DOHH2 (cell line): ENCODE measurements at regions not wholly inside any gene's neighbourhood (a gene's known extent, or its start where the extent isn't known, plus 50 kb on each side); places are given as distances from the start of the nearest gene placed in this dataset.
"Not testable (repeated sequence)": the region's sequence is repeated elsewhere in the genome, so short reads cannot be mapped to it uniquely, and the experiment has no call there.

Experiments
- H3F3A ChIP-seq: fragments of 200-600 bp; sonication (generic), shearing (Covaris generic); 2 replicates; pipeline ENCODE4 v1.6.0; 2016; ENCODE audit warnings: antibody characterized with exemption, mild to moderate bottlenecking; ENCODE audit not compliant: control insufficient read depth, insufficient read depth
- H3K27ac ChIP-seq: fragments of 200-600 bp; sonication (generic); 2 replicates; pipeline ENCODE4 v1.5.1; 2014; ENCODE audit warnings: low read depth, mild to moderate bottlenecking, low read length, moderate library complexity
- H3K27me3 ChIP-seq: fragments of 200-600 bp; sonication (generic); 2 replicates; pipeline ENCODE4 v1.6.1; 2014; ENCODE audit warnings: mild to moderate bottlenecking, low read length, mixed read lengths; ENCODE audit not compliant: control insufficient read depth
- H3K36me3 ChIP-seq: fragments of 200-600 bp; sonication (generic); 2 replicates; pipeline ENCODE4 v1.6.1; 2014; ENCODE audit warnings: mild to moderate bottlenecking, low read length, moderate library complexity, mixed read lengths; ENCODE audit not compliant: control insufficient read depth
- H3K4me1 ChIP-seq: fragments of 200-600 bp; sonication (generic); 2 replicates; pipeline ENCODE4 v1.6.1; 2014; ENCODE audit warnings: mild to moderate bottlenecking, low read length, mixed read lengths; ENCODE audit not compliant: control insufficient read depth
- H3K4me2 ChIP-seq: fragments of 200-600 bp; sonication (generic); 2 replicates; pipeline ENCODE4 v1.6.0; 2014; ENCODE audit warnings: mild to moderate bottlenecking, low read length, moderate library complexity
- H3K4me3 ChIP-seq: fragments of 200-600 bp; sonication (generic); 2 replicates; pipeline ENCODE4 v1.5.1; 2014; ENCODE audit warnings: mild to moderate bottlenecking, low read length, mixed read lengths
- H3K79me2 ChIP-seq: fragments of 200-600 bp; sonication (generic); 2 replicates; pipeline ENCODE4 v1.6.1; 2014; ENCODE audit warnings: mild to moderate bottlenecking, low read length, mixed read lengths; ENCODE audit not compliant: control insufficient read depth
- H3K9me2 ChIP-seq: fragments of 200-600 bp; sonication (generic); replicated peaks from 2 replicates; pipeline ENCODE4 v1.6.1; 2014; ENCODE audit warnings: mild to moderate bottlenecking, low read length, mixed read lengths; ENCODE audit not compliant: control insufficient read depth
- H3K9me3 ChIP-seq: fragments of 200-600 bp; sonication (generic); 2 replicates; pipeline ENCODE4 v1.6.1; 2014; ENCODE audit warnings: antibody characterized with exemption, low read length, mixed read lengths; ENCODE audit not compliant: control insufficient read depth, insufficient read depth
- H4K20me1 ChIP-seq: fragments of 200-600 bp; sonication (generic); 2 replicates; pipeline ENCODE4 v1.6.0; 2014; ENCODE audit warnings: low read depth, mild to moderate bottlenecking, antibody characterized with exemption, low read length, moderate library complexity; ENCODE audit not compliant: control insufficient read depth, insufficient read depth
- CTCF ChIP-seq: fragments of 200-600 bp; sonication (generic); IDR thresholded peaks from one replicate; pipeline ENCODE4 v1.5.1; 2014; ENCODE audit warnings: antibody characterized with exemption, mild to moderate bottlenecking, low read depth, low read length; ENCODE audit not compliant: poor library complexity, severe bottlenecking
- EZH2phosphoT487 ChIP-seq: fragments of 200-600 bp; sonication (generic); IDR thresholded peaks from 2 replicates; pipeline ENCODE4 v1.6.1; 2017; ENCODE audit warnings: borderline replicate concordance, mild to moderate bottlenecking, antibody characterized with exemption, low read length, moderate library complexity, mixed read lengths

DNA sequence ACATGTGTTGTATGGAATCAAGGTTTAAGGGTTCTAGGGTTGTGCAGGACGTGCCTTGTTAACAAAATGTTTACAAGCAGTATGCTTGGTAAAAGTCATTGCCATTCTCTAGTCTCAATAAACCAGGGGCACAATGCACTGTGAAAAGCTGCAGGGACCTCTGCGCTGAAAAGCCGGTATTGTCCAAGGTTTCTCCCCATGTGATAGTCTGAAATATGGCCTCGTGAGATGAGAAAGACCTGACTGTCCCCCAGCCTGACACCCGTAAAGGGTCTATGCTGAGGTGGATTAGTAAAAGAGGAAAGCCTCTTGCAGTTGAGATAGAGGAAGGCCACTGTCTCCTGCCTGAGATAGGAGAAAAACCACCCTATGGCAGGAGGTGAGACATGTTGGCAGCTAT, 537.5 kb downstream of the KCNJ18 start:
- H3K4me2 ChIP-seq, H3K36me3 ChIP-seq, H3F3A ChIP-seq, H3K4me3 ChIP-seq, H3K4me1 ChIP-seq, H3K27ac ChIP-seq, H3K27me3 ChIP-seq, H4K20me1 ChIP-seq, H3K9me2 ChIP-seq, H3K9me3 ChIP-seq, H3K79me2 ChIP-seq: not testable (repeated sequence)

GRCh38 chr17:22233382-22233781, 541.1 kb downstream of the KCNJ18 start:
- Histone ChIP-seq H3K4me1 (no peaks in the 10 kb centered on the region), H3K4me3 (no peak overlapping the region), H3K79me2 (no peaks in the 10 kb centered on the region), H3K9me2 (no peaks in the 10 kb centered on the region), H3K36me3 (no peaks in the 10 kb centered on the region), H3K27ac (no peak overlapping the region), H3K9me3 (no peaks in the 10 kb centered on the region), H4K20me1 (no peaks in the 10 kb centered on the region), H3F3A (no peaks in the 10 kb centered on the region), H3K27me3 (no peaks in the 10 kb centered on the region), H3K4me2 (no peak overlapping the region)
- no peak for TF ChIP-seq CTCF
- no peak for TF ChIP-seq EZH2phosphoT487

- H3K79me2 ChIP-seq: no peaks in the 10 kb centered on the region
- H3K9me3 ChIP-seq: no peaks in the 10 kb centered on the region
- no peaks in the 10 kb centered on the region for H3K36me3 ChIP-seq
- no peak overlapping the region for H3K27ac ChIP-seq
- no peaks in the 10 kb centered on the region for H4K20me1 ChIP-seq
- no peaks in the 10 kb centered on the region for H3K9me2 ChIP-seq
- no peaks in the 10 kb centered on the region for H3K27me3 ChIP-seq
- no peak overlapping the region for H3K4me2 ChIP-seq
- no peaks in the 10 kb centered on the region for H3F3A ChIP-seq
- H3K4me1 ChIP-seq: no peaks in the 10 kb centered on the region
- no peak overlapping the region for H3K4me3 ChIP-seq
- TF ChIP-seq EZH2phosphoT487 (no peak), CTCF (no peak)
Observed at GRCh38 chr17:22242472-22242871, 550.1 kb downstream of the KCNJ18 start.

DNA sequence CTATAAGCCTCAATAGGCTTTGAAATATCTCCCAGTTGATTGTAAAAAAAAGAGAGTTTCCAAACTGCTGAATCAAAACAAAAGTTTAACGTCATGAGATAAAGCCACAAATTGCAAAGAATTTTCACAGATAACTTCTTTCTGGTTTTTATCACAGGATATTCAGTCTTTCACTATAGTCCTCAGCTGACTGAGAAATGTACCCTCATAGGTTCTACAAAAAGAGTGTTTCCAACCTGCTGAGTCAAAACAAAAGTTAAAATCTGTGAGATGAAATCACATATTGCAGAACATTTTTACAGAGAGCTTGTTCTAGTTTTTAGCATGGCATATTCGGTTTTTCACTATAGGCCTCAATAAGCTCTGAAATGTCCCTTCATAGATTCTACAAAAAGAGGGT, 559.2 kb downstream of the KCNJ18 start:
- Histone ChIP-seq H3K27ac (no peak overlapping the region), H3K4me2 (no peak overlapping the region), H3K79me2 (no peaks in the 10 kb centered on the region), H4K20me1 (no peaks in the 10 kb centered on the region), H3K36me3 (no peaks in the 10 kb centered on the region), H3K4me1 (no peaks in the 10 kb centered on the region), H3K9me2 (no peaks in the 10 kb centered on the region), H3K4me3 (no peak overlapping the region), H3F3A (no peaks in the 10 kb centered on the region), H3K27me3 (no peaks in the 10 kb centered on the region), H3K9me3 (no peaks in the 10 kb centered on the region)
- TF ChIP-seq EZH2phosphoT487: no peak
- no peak for TF ChIP-seq CTCF
